ENCODE measurements at regions not wholly inside any gene's neighbourhood (a gene's known extent, or its start where the extent isn't known, plus 50 kb on each side); places are given as distances from the start of the nearest gene placed in this dataset.

- DNase-seq (ENCODE audit: low spot score) = no peak
Measured at GRCh38 chr7:17130281-17131059, 168.0 kb upstream of the AHR start.

- DNase-seq (ENCODE audit: low spot score) = no peak
Measured at GRCh38 chr7:17131060-17131345, 167.4 kb upstream of the AHR start.

GRCh38 chr7:17131983-17132655, 166.3 kb upstream of the AHR start:
- DNase-seq (ENCODE audit: low spot score) = no peak

DNA sequence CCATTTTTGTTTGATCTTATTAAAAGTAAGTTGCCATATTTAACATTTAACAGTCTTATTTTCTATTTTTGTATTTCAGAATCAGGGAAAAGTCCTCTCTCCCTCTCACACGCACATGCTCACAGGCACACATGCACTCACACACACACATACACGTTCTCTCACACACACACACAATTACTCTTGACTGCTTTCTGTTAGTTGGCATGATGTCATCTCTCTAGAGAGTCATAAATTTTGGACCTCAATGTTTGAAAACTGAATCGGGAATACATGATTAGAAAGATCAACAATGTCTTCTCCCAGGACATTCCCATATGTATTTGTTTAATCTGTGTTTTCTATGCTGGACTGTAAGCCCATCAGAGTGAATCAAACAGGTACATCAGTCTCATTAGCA, 165.7 kb upstream of the AHR start:
- DNase-seq (ENCODE audit: low spot score) = no peak

DNA sequence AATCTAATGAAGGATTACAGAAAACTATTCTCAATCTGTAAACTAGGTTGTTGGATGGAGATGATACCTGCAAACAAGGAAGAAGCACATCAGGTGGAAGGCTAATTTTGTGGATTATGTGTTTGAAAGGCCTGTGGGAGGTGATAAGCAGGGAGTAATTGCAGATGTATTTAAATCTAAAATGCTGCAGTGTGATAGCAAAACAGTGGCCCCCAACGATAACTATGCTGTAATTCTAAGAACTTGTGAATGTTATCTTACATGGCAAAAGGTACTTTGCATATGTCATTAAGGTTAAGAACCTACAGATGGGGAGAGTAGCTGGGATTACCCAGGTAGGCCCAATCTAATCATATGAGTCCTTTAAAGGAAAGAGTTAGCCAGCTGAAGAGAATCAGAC, 164.5 kb upstream of the AHR start:
- DNase-seq (ENCODE audit: low spot score) = no peak

DNA sequence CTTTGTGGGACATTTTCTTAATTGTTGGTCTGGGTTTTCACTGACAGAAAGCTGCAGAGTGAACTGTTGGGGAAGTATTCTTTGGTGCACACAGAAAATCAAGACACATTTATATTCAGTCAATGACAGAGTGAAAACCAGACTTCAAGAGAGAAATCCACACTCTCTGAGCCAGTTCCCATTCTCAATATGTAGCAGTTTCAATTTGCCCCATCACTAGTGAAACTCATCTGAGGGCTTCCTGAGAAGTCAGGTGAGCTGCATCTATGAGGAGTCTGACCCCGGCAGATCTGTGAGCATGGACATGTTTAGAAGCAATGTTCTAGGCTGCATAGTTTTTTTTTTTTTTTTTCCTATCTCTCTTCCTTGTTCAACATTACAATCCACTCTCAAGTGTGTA, 163.7 kb upstream of the AHR start:
- DNase-seq (ENCODE audit: low spot score) = no peak

- no peak for DNase-seq (ENCODE audit: low spot score)
Measured at GRCh38 chr7:17136126-17136525, 162.3 kb upstream of the AHR start.

DNA sequence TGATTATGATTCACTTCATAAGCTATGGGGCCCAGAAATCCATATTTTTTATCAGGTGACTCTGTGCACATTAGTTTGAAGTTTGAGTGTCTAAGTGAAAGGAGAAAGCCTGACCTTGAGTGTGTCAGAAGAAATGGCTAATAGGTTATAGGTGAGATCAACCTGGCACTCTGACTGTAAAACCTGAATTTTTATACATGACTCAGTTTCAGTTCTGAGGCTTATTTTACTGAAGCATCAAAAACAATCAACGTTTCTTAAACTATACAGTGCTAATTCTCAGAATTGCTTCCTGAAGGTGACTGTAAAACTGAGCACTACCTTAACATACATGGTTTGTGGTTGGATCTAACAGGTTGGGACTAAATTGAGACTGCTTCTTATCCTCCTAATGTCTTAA, 159.4 kb upstream of the AHR start:
- no peak for DNase-seq (ENCODE audit: low spot score)

DNA sequence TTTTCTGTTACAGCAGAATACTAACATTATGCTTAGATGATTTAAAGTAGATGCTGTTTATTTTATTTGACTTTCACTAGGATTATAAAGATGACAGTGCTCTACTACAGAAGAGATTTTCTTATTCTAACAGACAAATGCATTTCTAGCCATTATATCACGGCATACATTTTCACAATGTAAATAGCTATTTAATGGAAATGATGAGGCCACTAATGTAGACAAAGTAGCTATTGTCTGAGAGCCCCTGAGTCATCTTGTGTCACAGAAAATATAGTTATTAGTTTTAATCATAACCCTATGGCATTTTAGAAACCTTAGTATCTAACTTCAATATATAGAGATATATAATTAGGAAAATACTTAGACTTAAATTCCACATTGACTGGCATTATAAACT, 158.0 kb upstream of the AHR start:
- DNase-seq (ENCODE audit: low spot score) = no peak

- DNase-seq (ENCODE audit: low spot score) = no peak
Measured at GRCh38 chr7:17142831-17143541, 155.5 kb upstream of the AHR start.

DNA sequence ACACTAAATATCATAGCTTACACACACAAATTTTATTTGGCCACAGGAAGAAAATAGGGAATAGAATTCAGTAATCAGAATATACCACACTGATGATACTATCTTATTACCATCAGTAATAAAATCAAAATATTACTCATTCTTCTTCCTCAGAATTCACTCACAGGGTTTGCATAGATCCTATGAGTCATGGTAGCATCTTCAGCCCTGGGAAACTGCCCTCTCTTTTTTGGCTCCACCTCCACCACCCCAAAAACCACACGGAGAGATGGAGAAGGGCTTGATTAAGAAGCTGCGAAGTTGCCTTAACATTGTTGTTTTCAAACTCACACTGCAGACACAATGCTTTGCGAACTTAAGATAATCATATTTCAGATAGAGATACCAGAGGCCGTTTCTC, 154.1 kb upstream of the AHR start:
- no peak for DNase-seq (ENCODE audit: low spot score)

DNA sequence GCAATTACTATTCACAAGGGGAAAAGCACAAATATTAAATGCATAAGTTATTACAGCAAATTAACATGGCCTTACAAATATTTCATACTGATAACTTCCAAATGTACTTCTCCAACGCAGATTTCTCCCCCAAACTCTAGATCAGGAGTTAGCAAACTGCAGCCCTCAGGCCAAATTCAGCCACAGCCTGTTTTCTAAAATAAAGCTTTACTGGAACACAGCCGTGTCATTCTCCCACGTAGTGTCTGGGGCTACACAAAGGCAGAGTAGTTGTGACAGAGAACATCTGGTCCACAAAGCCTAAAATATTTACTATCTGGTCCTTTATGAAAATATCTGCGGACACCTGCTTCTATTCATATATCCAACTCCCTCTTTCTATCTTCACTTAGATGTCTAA, 151.8 kb upstream of the AHR start:
- DNase-seq (ENCODE audit: low spot score) = no peak

GRCh38 chr7:17147409-17147808, 151.0 kb upstream of the AHR start:
- DNase-seq (ENCODE audit: low spot score) = no peak

DNA sequence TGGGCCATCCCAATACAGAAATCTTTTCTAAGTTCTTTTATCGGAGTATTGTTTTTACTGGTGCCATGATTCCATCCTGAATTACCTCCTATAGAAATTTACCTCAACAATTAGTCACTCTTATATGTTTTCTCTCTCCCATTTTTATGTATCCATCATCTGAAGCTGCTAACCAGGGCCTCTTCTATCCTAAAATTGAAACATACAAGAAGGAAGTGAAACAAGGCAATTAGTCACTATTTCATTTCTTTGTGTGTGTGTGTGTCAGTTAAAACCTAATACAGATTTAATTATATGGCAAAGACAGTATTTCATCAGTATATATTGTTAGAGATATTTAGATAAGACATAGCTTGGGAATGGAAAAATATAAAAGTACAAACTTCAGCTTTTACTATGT, 148.4 kb upstream of the AHR start:
- DNase-seq (ENCODE audit: low spot score) = no peak

- no peak for DNase-seq (ENCODE audit: low spot score)
Measured at GRCh38 chr7:17152721-17153120, 145.7 kb upstream of the AHR start.

GRCh38 chr7:17153536-17153935, 144.9 kb upstream of the AHR start:
- no peak for DNase-seq (ENCODE audit: low spot score)

GRCh38 chr7:17155529-17155928, 142.9 kb upstream of the AHR start:
- no peak for DNase-seq (ENCODE audit: low spot score)

- DNase-seq (ENCODE audit: low spot score) = no peak
Measured at GRCh38 chr7:17158261-17158660, 140.2 kb upstream of the AHR start.

DNA sequence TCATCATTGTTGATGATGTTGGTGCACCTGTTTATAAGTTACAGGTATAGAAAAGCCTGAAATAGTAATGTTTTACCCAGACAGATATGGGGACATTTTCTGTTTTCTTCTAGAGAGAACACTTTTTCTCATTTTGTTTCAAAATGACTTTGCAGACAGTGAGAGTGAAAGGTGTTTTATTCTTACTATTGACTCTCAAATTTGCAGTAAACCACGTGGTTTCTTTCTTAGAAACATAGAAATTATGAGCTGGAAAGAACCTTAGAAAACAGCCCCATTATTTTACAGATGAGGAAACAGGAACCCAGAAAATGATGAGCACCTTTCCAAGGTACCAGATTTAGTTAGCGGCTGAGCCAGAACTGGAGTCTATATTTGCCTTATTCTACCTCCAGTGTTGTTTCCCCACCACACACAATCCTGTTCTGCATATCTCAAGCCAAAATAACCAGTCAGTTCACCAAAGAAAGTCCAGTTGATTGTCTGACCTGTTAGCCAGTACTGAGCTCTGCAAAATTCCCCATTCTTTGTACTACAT, 138.9 kb upstream of the AHR start:
- no peak for DNase-seq (ENCODE audit: low spot score)

GRCh38 chr7:17166824-17167379, 131.6 kb upstream of the AHR start:
- no peak for DNase-seq (ENCODE audit: low spot score)

- DNase-seq (ENCODE audit: low spot score) = no peak
Measured at GRCh38 chr7:17168416-17168815, 130.0 kb upstream of the AHR start.

GRCh38 chr7:17171427-17171826, 127.0 kb upstream of the AHR start:
- no peak for DNase-seq (ENCODE audit: low spot score)

Data from D341Med (cell line).